NCI-H2227 (cell line): ENCODE measurements at regions not wholly inside any gene's neighbourhood (a gene's known extent, or its start where the extent isn't known, plus 50 kb on each side); places are given as distances from the start of the nearest gene placed in this dataset.

ENCODE experiments used
- DNase-seq: peaks from one replicate; lab custom pipeline; 2025; ENCODE audit not compliant: unreplicated experiment; lab: John Stamatoyannopoulos, UW

- DNase-seq, result no peak
Measured at GRCh38 chr9:88811511-88811910, 179.8 kb upstream of the S1PR3 start.

GRCh38 chr9:88812938-88813637 is 178.2 kb upstream of the S1PR3 start:
- no peak for DNase-seq

- DNase-seq, result no peak
Measured at GRCh38 chr9:88813638-88814209, 177.5 kb upstream of the S1PR3 start.

GRCh38 chr9:88814577-88814976 is 176.7 kb upstream of the S1PR3 start:
- no peak for DNase-seq

GRCh38 chr9:88816141-88816540 is 175.1 kb upstream of the S1PR3 start:
- DNase-seq, result no peak

GRCh38 chr9:88816591-88816990 is 174.7 kb upstream of the S1PR3 start:
- DNase-seq, result no peak

GRCh38 chr9:88817628-88818027 is 173.6 kb upstream of the S1PR3 start:
- no peak for DNase-seq

GRCh38 chr9:88818495-88819201 is 172.6 kb upstream of the S1PR3 start:
- no peak for DNase-seq

GRCh38 chr9:88819476-88819875 is 171.8 kb upstream of the S1PR3 start:
- DNase-seq, result no peak

- DNase-seq, result no peak
Measured at GRCh38 chr9:88820055-88820454, 171.2 kb upstream of the S1PR3 start.

GRCh38 chr9:88821033-88821745 is 170.1 kb upstream of the S1PR3 start:
- DNase-seq, result no peak

GRCh38 chr9:88821746-88822106 is 169.5 kb upstream of the S1PR3 start:
- no peak for DNase-seq

- DNase-seq, result no peak
Measured at GRCh38 chr9:88824711-88825110, 166.6 kb upstream of the S1PR3 start.

- DNase-seq, result no peak
Measured at GRCh38 chr9:88826181-88826580, 165.1 kb upstream of the S1PR3 start.

GRCh38 chr9:88826771-88827181 is 164.5 kb upstream of the S1PR3 start:
- no peak for DNase-seq

- no peak for DNase-seq
Measured at GRCh38 chr9:88828018-88828417, 163.2 kb upstream of the S1PR3 start.

- DNase-seq, result no peak
Measured at GRCh38 chr9:88828492-88828974, 162.7 kb upstream of the S1PR3 start.

- no peak for DNase-seq
Measured at GRCh38 chr9:88829276-88829675, 162.0 kb upstream of the S1PR3 start.

GRCh38 chr9:88831713-88832407 is 159.4 kb upstream of the S1PR3 start:
- no peak for DNase-seq

GRCh38 chr9:88833946-88834345 is 157.3 kb upstream of the S1PR3 start:
- no peak for DNase-seq

- no peak for DNase-seq
Measured at GRCh38 chr9:88835038-88835466, 156.2 kb upstream of the S1PR3 start.
